NCI-H2227 (cell line): ENCODE measurements at regions not wholly inside any gene's neighbourhood (a gene's known extent, or its start where the extent isn't known, plus 50 kb on each side); places are given as distances from the start of the nearest gene placed in this dataset.

ENCODE experiments used
- DNase-seq: peaks from one replicate; lab custom pipeline; 2025; ENCODE audit not compliant: unreplicated experiment; lab: John Stamatoyannopoulos, UW

- no peak for DNase-seq
Observed at GRCh38 chr1:229991724-229992333, 75.2 kb upstream of the GALNT2 start.

DNA sequence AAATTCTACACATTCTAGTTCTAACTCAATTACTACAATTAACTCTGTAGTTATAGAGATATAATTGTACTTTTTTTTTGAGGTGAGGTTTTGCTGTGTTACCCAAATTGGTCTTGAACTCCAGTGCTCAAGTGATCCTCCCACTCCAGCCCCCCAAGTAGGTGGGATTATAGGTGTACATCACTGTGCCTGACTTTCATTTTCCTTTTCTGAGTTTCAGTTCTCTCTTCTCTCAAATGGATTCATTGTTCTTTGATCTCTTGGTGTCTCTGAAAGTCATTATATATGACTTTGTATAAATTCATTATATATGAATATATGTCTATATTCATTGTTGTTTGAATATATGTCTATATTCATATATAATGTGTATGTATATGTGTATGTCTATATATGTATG lies 74.0 kb upstream of the GALNT2 start:
- no peak for DNase-seq

DNA sequence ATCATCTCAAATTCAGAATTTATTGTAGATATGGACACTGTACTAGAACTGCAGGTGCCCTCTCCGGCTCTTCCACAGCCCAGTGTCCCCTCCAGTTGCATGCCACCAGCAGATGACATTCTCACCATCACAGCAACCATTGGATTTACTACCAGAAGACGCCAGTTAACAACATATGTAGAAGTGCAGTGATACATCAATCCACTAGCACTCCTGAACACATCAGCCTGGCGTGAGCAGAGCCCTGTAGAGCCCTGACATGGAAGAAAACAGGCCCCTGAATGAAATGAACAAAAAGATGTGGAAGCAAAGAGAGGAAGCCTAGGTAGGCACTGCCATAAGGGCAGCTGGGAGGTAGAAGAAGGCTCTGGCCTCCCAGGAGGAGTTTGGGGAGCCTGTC lies 73.1 kb upstream of the GALNT2 start:
- no peak for DNase-seq

GRCh38 chr1:229999004-229999670 lies 67.9 kb upstream of the GALNT2 start:
- no peak for DNase-seq

- no peak for DNase-seq
Observed at GRCh38 chr1:230000493-230001184, 66.4 kb upstream of the GALNT2 start.

DNA sequence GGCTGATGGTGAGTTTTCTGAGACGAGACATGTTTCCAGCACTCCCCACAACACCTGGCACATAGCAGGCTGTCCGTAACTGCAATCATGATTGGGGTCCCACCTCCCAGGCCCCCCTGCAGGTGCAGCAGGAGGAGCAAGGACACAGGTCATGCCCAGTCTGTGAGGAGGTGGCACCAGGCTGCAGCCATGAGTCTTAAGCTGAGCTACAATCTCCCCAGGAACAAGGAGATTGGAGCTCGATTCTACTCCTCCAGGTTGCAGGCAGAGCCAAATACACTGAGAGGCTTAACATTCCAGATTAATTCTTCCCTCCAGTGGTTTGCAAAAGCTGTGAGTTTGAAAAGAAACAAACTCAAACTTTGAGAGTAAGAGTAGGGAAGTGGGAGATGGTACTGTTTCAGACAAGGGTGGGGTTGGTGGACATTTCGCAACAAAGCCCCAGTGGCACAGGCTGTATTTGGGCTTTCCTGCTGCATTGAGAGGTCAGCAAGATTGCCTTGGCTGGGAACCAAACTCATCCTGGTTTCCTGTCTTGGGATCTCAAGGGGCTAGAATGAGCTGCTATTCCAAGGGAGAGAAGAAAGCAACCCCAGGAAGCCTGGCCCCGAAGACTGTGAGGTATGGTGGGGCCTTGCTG lies 64.8 kb upstream of the GALNT2 start:
- no peak for DNase-seq

DNA sequence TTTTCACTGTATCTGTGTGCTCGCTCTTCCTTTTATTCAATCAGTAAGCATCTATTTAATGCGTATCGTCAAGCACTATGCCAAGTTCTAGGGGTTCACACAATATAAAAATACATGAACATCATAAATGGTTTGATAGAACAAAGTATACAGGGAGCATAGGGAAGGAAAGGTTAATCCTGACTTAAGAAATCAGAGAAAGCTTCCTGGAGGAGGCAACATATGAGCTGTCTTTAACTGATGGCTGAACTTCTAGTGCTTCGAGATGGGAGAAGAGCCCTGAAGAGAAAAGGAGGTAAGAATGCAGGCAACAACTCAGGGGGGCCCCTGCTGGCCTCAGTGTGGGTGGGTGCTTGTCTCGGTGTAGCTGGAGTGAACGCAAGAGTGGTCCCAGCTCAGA lies 63.6 kb upstream of the GALNT2 start:
- DNase-seq = no peak

DNA sequence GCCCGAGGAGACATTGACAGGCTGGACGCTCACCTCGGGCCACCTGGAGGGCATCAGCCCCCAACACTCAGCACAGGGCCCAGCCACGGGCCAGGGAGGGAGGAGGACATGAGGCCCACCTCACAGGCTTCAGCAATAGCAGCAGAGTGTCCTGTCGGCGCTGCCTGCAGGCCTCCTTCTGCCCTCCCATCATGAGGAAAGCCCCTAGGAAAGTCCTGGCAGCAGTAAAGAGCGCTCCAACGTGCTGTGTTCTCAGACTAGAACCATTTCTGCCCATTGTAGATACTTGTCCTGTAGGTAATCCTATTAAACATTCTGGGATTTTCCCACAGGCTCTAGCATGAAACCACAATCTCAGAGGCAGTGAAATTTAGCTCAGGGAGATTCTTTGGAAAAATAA lies 62.0 kb upstream of the GALNT2 start:
- DNase-seq = no peak

DNA sequence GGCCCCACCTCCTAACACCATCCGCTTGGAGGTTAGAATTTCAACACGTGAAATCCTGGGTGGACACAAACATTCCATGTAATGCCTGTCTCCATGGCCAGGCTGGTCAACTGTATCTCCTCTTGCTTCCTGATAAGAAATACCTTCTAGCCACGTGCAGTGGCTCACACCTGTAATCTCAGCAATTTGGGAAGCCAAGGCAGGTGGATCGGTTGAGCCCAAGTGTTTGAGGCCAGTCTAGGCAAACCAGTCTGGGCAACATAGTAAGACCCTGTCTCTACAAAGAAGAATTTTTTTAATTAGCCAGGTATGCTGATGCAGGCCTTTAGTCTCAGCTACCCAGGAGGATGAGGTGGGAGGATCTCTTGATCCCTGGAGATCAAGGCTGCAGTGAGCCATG lies 58.3 kb upstream of the GALNT2 start:
- DNase-seq = no peak

- no peak for DNase-seq
Observed at GRCh38 chr1:230009611-230010313, 57.3 kb upstream of the GALNT2 start.

DNA sequence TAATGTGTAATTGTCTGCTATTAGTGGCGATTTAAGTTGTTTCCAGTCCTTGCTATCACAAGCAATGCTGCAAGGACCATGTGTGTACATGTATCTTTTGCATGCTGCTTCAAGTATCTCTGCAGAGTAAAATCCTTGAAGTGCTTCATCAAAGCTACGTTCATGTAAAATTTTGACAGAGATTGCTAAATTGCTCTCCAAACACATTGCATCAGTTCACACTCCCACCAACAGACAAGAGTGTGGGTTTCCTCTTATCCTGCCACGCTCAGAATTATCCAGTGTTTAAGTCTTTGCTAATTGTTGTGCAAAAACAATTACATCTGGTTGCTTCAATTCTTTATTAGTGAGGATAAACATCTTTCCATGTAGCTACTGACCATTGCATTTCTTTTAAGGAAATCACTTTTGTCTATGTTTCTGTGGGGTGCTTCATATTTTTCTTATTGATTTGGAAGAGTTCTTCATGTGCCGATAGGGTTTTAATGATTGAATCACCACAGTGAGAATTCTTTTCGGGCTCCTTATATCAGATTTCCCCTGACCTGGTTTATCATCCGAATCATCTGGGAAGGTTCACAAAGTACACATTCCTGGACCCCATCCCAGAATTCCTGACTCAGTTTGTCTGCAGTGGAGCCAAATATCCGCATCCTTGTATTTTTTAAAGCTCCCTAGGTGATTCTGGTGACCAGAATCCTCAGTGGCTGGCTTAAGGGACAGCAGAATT lies 56.3 kb upstream of the GALNT2 start:
- no peak for DNase-seq

DNA sequence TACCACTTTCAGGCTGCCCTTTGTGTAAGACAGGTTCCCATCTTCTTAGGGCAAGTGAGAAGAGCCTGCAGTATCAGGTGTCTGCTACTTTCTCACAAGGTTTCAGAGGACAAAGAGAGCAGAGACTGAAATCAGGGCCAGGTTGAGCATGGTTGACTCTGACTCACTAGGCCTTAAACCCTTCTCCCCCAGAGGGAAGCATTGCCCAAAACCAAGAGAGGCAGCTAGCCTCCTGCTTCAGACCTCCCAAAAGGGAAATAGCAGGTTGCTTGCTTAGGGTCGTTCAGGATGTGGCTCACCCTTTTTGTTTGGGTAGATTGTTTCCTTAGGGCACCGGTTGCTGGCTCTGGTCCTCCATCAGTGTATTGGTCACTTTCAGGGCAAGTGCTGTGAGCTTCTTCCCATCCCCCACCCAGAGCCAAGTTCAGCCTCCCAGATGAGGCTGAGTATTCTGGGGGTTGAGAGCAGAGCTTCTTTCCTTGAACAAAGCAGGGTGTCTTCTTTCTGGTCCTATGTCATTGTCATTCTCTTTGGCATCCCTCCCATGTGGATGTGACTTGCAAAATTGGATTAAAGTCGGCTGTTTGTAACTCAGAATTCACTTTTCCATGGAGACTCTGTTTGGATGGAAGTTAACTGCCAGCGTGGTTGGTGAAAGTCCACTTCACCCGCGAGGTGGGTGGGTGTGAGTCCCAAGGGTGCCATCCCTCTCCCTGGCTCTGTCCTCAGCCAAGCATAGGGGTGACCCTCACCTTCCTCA lies 55.5 kb upstream of the GALNT2 start:
- DNase-seq = no peak

DNA sequence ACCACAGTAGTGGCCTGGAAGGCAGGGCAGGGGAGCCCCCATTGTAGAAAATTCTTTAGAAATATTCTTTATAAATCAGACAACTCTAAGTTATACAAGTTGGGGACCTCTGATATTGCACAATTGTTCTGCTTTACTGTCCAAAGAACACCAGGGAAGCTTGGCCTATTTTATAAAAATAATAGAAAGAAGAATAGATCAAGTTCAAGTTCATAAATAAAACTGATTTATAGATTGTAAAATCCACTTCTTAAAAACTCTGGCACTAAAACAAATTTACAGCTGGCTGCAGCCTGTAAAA lies 55.0 kb upstream of the GALNT2 start:
- DNase-seq = no peak

DNA sequence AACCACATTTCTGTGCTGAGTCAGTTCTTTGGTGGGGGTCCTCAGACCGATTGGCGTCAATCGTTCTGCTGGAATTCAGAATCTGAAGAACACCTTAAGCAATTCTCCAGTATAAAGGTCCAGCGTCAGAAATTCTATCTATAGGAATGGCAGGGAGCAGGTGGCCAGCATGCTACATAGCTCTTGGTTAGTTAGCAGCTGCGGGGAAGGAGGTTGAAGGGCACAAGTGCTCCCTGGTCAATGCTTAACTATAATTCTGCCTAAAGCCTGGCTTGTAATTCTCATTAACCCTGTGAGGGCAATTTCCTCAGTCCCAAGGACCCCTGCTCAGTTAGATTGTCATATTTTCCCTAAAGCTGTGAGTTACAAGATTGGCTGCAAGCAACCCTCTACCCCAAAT lies 54.3 kb upstream of the GALNT2 start:
- DNase-seq = no peak

GRCh38 chr1:230016159-230016558 lies 50.9 kb upstream of the GALNT2 start:
- DNase-seq = no peak
